IPS DF 6.9 (cell line): ENCODE measurements at regions not wholly inside any gene's neighbourhood (a gene's known extent, or its start where the extent isn't known, plus 50 kb on each side); places are given as distances from the start of the nearest gene placed in this dataset.
A peak's percentile ranks its signal among the peaks of the same experiment; 100 is the strongest.

Experiments used
- DNase-seq: peaks from one replicate; pipeline ENCODE4 v3.0.0-alpha.2; 2013; ENCODE audit warnings: low read depth, low spot score
- H3K27ac ChIP-seq: one replicate; pipeline ENCODE4 v1.5.1; 2013; ENCODE audit warnings: low read length, control low read depth
- H3K27me3 ChIP-seq: 2 replicates; pipeline ENCODE4 v1.6.1; 2013; ENCODE audit warnings: mild to moderate bottlenecking, low read length; ENCODE audit not compliant: control insufficient read depth, insufficient read depth
- H3K36me3 ChIP-seq: 2 replicates; pipeline ENCODE4 v1.6.1; 2013; ENCODE audit warnings: low read length; ENCODE audit not compliant: control insufficient read depth, insufficient read depth
- H3K4me1 ChIP-seq: 2 replicates; pipeline ENCODE4 v1.6.1; 2013; ENCODE audit warnings: low read length; ENCODE audit not compliant: control insufficient read depth, insufficient read depth
- H3K4me3 ChIP-seq: 2 replicates; pipeline ENCODE4 v1.5.1; 2013; ENCODE audit warnings: mild to moderate bottlenecking, low read length
- H3K9me3 ChIP-seq: 2 replicates; pipeline ENCODE4 v1.6.1; 2013; ENCODE audit warnings: low read length, inconsistent platforms; ENCODE audit not compliant: control insufficient read depth, insufficient read depth
- WGBS: extraction: QIAGEN DNeasy Blood & Tissue Kit; methylation state at CpG from one replicate; pipeline ENCODE4 v1.1.7; 2013; ENCODE audit warnings: mixed read lengths, missing lambda C conversion rate; ENCODE audit not compliant: insufficient read length, insufficient coverage; 5-methylcytosine and 5-hydroxymethylcytosine counted together

GRCh38 chr5:66410122-66410521, 186.1 kb upstream of the MAST4 start:
- Histone ChIP-seq H3K4me3 (no peak overlapping the region), H3K27me3 (no peaks in the 10 kb centered on the region)
- WGBS: no CpG with 5 or more reads among the region's 7 CpGs

GRCh38 chr5:66411701-66412100, 184.5 kb upstream of the MAST4 start:
- WGBS: no CpG with 5 or more reads among the region's 1 CpG
- H3K4me1 ChIP-seq: no peaks in the 10 kb centered on the region

More at GRCh38 chr5:66410122-66410521, 186.1 kb upstream of the MAST4 start:
- H3K36me3 ChIP-seq: no peaks in the 10 kb centered on the region
- H3K27ac ChIP-seq: no peak overlapping the region
- no peak for DNase-seq
- H3K4me1 ChIP-seq: no peaks in the 10 kb centered on the region
- no peaks in the 10 kb centered on the region for H3K9me3 ChIP-seq

GRCh38 chr5:66413931-66414330, 182.3 kb upstream of the MAST4 start:
- no peaks in the 10 kb centered on the region for H3K4me1 ChIP-seq
- no peaks in the 10 kb centered on the region for H3K27me3 ChIP-seq
- no peaks in the 10 kb centered on the region for H3K9me3 ChIP-seq
- no peaks in the 10 kb centered on the region for H3K36me3 ChIP-seq
- DNase-seq: no peak
- H3K27ac ChIP-seq: no peak overlapping the region
- no peak overlapping the region for H3K4me3 ChIP-seq
- WGBS: no CpG with 5 or more reads among the region's 1 CpG

More at GRCh38 chr5:66411701-66412100, 184.5 kb upstream of the MAST4 start:
- no peak for DNase-seq
- Histone ChIP-seq H3K27me3 (no peaks in the 10 kb centered on the region), H3K27ac (no peak overlapping the region), H3K4me3 (no peak overlapping the region), H3K9me3 (no peaks in the 10 kb centered on the region), H3K36me3 (no peaks in the 10 kb centered on the region)

- H3K27ac ChIP-seq: no peak overlapping the region
- no peaks in the 10 kb centered on the region for H3K36me3 ChIP-seq
- no peaks in the 10 kb centered on the region for H3K9me3 ChIP-seq
- no peak for DNase-seq
- H3K4me3 ChIP-seq: no peak overlapping the region
- no peaks in the 10 kb centered on the region for H3K4me1 ChIP-seq
- no peaks in the 10 kb centered on the region for H3K27me3 ChIP-seq
Observed at GRCh38 chr5:66415208-66415607, 181.0 kb upstream of the MAST4 start.

GRCh38 chr5:66416698-66417097, 179.5 kb upstream of the MAST4 start:
- no peak for DNase-seq
- H3K9me3 ChIP-seq: no peaks in the 10 kb centered on the region
- no peaks in the 10 kb centered on the region for H3K36me3 ChIP-seq
- H3K4me3 ChIP-seq: no peak overlapping the region
- no peak overlapping the region for H3K27ac ChIP-seq
- H3K27me3 ChIP-seq: no peaks in the 10 kb centered on the region
- H3K4me1 ChIP-seq: no peaks in the 10 kb centered on the region

GRCh38 chr5:66417781-66418180, 178.4 kb upstream of the MAST4 start:
- H3K36me3 ChIP-seq: no peaks in the 10 kb centered on the region
- DNase-seq: no peak
- H3K4me1 ChIP-seq: no peaks in the 10 kb centered on the region
- no peaks in the 10 kb centered on the region for H3K27me3 ChIP-seq
- H3K27ac ChIP-seq: no peak overlapping the region
- no CpG with 5 or more reads among the region's 2 CpGs for WGBS
- H3K4me3 ChIP-seq: no peak overlapping the region
- H3K9me3 ChIP-seq: no peaks in the 10 kb centered on the region

- no CpG with 5 or more reads among the region's 3 CpGs for WGBS
- Histone ChIP-seq H3K27me3 (no peaks in the 10 kb centered on the region), H3K4me1 (no peaks in the 10 kb centered on the region), H3K36me3 (no peaks in the 10 kb centered on the region), H3K4me3 (no peak overlapping the region), H3K27ac (no peak overlapping the region), H3K9me3 (no peaks in the 10 kb centered on the region)
- no peak for DNase-seq
Observed at GRCh38 chr5:66423484-66423883, 172.7 kb upstream of the MAST4 start.

GRCh38 chr5:66425842-66426241, 170.4 kb upstream of the MAST4 start:
- no peak overlapping the region for H3K27ac ChIP-seq
- H3K36me3 ChIP-seq: no peaks in the 10 kb centered on the region
- no peaks in the 10 kb centered on the region for H3K27me3 ChIP-seq
- WGBS: no CpG with 5 or more reads among the region's 4 CpGs
- no peaks in the 10 kb centered on the region for H3K9me3 ChIP-seq
- no peak overlapping the region for H3K4me3 ChIP-seq
- DNase-seq: no peak
- H3K4me1 ChIP-seq: no peaks in the 10 kb centered on the region

GRCh38 chr5:66426259-66427138, 169.7 kb upstream of the MAST4 start:
- H3K4me3 ChIP-seq: no peak overlapping the region
- no peak overlapping the region for H3K27ac ChIP-seq
- no peak for DNase-seq
- WGBS: no CpG with 5 or more reads among the region's 16 CpGs
- H3K36me3 ChIP-seq: no peaks in the 10 kb centered on the region
- no peaks in the 10 kb centered on the region for H3K9me3 ChIP-seq
- H3K27me3 ChIP-seq: no peaks in the 10 kb centered on the region
- no peaks in the 10 kb centered on the region for H3K4me1 ChIP-seq

GRCh38 chr5:66427139-66427442, 169.1 kb upstream of the MAST4 start:
- Histone ChIP-seq H3K27ac (no peak overlapping the region), H3K4me1 (no peaks in the 10 kb centered on the region), H3K4me3 (no peak overlapping the region), H3K36me3 (no peaks in the 10 kb centered on the region), H3K27me3 (no peaks in the 10 kb centered on the region), H3K9me3 (no peaks in the 10 kb centered on the region)
- WGBS: no CpG with 5 or more reads among the region's 4 CpGs
- no peak for DNase-seq

- DNase-seq: peak; percentile 16
- Histone ChIP-seq H3K27me3 (no peaks in the 10 kb centered on the region), H3K9me3 (no peaks in the 10 kb centered on the region), H3K36me3 (no peaks in the 10 kb centered on the region), H3K4me1 (no peaks in the 10 kb centered on the region), H3K4me3 (no peak overlapping the region), H3K27ac (no peak overlapping the region)
- no CpG with 5 or more reads among the region's 3 CpGs for WGBS
Observed at GRCh38 chr5:66436721-66437120, 159.5 kb upstream of the MAST4 start.
